GM18907 (cell line): ENCODE measurements at regions not wholly inside any gene's neighbourhood (a gene's known extent, or its start where the extent isn't known, plus 50 kb on each side); places are given as distances from the start of the nearest gene placed in this dataset.
"Not testable (repeated sequence)": the region's sequence is repeated elsewhere in the genome, so short reads cannot be mapped to it uniquely, and the experiment has no call there.

Experiments
- ATAC-seq: cut with Tn5 transposase; IDR thresholded peaks from one replicate; pipeline ENCODE4 v1.9.1; 2021; ENCODE audit warnings: mild to moderate bottlenecking, moderate library complexity; ENCODE audit not compliant: unreplicated experiment

DNA sequence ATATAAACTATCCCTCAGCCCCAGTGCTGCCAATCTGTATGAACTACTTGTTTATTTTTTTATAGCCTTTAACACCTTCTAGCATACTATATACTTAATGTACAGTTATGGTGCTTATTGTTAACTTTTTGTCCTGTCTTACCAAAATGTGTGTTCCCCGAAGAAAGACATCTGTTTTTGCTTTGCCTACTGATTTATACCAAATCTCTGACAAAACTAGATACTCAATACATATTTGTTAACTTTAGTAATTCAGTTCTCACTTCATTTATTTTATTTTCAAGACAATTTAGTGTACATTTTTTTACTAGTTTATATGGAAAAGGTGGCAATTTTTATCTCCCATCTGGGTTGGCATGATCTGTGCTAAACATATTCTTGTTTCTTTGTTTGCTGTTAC, 824.3 kb upstream of the ATXN8OS start:
- no peak for ATAC-seq

DNA sequence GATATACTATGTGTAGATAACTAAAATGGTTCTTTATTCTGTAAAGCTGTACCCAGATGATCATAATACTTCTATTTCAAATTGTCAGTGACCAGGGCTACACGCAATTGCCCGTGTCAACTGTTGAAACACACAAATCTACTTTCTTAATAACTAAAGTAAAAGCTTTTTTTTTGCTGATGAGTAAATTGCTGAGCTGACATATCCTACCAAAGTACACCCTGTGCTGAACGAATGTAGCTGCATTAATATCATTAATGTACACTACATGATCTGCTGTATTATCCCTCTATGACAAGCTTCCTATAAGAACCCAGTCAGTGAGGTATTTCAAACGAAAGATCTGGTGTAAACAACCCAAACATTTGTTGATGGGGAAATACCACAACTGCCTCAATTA, 827.2 kb upstream of the ATXN8OS start:
- no peak for ATAC-seq

DNA sequence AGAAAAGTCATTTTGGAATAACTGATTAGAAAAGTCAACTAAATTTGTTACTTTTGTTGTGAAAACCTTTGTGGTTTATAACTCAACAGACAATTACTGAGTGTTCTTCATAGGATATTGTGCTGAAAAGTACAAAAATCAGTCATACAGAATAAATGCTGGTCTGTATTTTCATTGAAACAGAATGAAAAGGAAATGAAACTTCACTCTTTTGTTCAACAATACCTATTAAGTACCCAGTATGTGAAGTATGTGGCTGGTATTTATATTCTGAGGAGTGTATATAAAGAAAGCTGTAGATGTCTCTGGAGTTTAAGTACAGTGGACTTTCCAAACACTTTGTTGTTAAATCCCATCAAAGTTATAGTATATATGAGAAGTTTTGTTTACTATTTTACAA, 828.4 kb upstream of the ATXN8OS start:
- ATAC-seq = no peak

DNA sequence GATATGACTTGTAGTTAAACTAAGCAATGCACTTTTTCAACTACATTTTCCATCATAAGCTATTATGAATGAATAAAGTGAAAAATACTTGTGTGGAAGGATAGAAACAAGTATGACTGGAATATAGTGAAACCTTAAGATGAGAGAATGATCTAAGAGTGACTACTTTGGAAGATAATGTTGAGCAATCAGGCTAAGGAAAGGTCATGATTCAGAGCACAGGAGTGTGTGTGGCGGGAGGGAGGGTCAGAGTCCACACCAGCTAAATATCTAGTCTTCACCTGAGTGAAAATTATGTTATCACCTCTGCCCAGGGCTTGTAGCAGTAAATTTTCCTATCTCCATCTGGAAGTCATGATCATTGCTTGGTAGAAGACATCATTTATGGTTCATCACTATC, 833.4 kb upstream of the ATXN8OS start:
- no peak for ATAC-seq

DNA sequence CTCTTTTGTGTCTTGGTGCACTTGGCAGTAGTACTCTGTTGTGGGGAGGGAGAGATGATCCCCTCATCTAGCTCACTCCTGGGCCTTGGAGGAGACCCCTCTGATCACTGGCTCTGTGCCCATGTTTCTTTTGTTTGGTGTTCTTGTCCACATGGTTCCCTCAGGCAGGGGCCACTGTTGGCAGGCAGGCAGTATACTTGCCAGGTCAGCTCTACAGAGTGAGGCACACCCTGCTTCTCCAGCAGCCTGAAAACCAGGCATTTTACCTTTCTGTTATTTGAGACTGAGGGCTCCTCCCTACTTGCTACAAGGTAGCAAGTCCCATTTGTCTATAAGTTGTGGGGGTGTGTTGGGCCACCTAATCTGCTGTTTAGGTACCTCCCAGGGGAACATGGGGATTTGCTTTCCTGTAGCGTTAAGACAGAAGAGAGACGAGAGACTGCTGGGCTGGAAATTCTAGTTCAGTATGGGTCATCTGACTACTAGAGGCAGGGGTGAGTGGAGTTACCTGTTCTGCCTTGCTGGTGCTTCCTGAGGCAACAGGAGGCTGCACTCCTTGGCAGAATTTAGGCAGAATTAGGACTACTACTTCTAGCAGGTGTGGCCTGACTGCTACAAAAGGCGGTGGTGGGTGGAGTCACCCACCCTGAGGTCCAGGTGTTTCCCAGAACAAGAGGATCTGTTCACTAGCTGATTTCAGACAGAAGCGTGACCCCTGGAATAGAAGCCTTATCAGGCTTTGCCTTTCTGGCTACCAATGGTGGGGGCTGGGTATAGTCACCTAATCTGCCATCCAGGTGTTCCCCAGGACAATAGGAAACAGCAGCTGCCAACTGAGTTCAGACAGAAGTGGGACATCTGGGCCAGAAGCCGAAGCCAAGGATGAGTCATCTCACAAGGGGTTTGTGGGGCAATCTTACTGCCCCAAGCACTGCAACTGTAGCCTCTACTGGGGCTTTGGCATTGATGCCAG, 843.0 kb upstream of the ATXN8OS start:
- ATAC-seq = no peak

DNA sequence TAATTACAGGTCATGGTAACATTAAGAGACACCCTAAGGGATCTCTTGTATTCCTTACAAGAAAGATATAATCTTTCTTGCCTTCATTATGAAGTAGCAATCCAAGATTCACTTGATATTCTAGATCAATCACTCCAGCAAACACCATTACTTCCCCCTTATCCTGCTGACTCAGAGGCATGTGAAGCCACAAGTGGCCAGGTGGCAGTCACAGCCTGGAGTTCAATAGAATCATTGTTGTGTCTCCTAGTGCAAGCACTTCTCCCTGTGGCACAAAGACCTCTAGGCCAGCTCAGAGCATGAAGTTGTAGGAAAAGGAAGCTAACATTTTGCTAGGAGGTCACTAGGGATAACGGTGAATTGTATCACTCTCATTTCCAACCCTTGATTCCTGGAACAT, 864.3 kb upstream of the ATXN8OS start:
- ATAC-seq = no peak

DNA sequence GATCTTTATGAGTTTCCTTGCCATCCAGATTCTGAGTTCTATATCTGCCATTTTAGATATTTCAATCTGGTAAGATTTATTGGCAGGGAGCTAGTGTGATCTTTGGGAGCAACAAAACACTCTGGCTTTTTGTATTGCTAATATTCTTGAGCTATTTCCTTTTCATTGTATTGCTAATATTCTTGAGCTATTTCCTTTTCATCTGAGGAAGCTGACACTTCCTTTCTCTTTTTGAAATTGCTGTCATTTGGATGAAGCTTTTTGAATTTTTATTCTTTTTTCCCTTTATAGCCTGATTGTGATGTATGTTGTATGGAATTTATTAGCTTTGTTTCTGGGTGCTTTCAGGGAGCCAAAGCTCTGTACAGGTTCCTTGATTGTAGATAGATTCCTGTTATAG, 873.5 kb upstream of the ATXN8OS start:
- ATAC-seq = no peak

DNA sequence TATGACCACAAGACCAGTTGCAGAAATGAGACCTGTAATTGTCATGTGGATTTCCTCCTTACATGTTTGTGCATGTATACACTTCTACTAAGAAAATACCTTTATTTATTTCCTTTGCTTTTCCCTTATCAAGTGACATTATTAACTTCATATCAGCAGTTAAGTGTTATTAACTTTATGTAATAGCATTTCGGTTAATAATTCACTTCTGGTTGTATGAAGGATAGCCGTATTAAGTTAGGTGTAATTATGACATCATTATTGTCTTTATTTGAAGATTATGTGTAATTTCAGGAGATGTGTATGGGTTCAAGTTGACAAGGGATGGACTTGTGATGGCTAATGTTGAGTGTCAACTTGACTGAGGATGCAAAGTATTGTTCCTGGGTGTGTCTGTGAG, 881.2 kb upstream of the ATXN8OS start:
- no peak for ATAC-seq

DNA sequence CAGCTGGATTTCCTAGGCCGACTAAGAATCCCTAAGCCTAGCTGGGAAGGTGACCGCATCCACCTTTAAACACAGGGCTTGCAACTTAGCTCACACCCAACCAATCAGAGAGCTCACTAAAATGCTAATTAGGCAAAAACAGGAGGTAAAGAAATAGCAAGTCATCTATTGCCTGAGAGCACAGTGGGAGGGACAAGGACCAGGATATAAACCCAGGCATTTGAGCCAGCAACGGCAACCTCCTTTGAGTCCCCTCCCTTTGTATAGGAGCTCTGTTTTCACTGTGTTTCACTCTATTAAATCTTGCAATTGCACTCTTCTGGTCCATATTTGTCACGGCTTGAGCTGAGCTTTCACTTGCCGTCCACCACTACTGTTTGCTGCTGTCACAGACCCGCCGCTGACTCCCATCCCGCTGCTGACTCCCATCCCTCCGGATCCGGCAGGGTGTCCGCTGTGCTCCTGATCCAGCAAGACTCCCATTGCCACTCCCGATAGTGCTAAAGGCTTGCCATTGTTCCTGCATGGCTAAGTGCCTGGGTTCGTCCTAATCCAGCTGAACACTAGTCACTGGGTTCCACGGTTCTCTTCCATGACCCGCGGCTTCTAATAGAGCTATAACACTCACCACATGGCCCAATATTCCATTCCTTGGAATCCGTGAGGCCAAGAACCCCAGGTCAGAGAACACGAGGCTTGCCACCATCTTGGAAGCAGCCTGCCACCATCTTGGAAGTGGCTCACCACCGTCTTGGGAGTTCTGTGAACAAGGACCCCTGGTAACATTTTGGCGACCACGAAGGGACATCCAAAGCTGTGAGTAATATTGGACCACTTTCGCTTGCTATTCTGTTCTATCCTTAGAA, 885.8 kb upstream of the ATXN8OS start:
- not testable (repeated sequence) for ATAC-seq

DNA sequence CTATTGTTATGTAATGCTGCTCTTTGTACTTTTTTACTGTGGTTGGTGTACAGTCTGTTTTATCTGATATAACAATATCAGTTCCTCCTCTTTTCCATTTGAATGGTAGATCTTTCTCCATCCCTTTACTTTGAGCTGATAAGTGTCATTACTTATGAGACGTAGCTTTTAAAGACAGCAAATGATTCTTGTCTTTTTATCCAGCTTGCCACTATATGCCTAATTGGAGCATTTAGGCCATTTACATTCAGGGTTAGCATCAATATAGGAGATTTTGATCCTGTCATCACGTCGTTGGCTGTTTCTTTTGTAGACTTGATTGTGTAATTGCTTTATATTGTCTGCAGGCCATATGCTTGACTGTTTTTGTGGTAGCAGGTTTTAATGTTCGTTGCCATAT, 894.2 kb upstream of the ATXN8OS start:
- ATAC-seq = no peak

DNA sequence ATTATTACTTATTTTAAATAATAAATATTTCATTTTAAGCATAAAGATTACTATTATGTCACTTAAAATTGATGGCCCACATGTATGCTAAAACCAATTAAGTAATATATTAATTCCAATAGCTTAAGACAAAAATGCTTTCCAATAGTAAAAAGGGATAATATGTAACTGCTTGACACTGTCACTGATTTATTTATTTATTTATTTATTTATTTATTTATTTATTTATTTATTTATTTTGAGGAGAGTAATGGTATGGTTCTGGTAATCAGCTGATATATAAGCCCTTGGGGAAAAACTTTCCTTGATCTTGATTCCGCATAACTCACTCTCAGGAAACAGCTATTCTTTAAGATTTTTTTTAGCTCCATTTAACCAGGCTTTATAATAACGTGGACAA, 903.0 kb upstream of the ATXN8OS start:
- no peak for ATAC-seq

DNA sequence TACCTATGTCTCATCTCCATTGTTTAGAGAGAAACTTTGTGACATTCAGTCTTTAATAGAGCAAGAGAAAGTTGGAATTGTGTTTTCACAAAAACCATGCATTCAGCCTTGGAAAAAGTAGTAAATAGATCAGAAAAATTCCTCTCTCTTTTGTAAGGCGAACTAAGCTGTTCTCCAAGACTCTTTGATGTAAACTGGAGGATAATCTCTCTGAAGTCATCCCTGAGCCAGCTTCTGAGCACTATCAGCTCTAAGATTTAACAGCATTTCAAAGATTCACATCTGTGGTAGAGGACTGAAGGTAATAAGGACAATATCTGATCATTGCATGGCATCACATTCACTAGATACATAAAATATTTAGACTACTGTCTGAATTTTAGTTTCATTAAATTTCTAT, 904.6 kb upstream of the ATXN8OS start:
- no peak for ATAC-seq

DNA sequence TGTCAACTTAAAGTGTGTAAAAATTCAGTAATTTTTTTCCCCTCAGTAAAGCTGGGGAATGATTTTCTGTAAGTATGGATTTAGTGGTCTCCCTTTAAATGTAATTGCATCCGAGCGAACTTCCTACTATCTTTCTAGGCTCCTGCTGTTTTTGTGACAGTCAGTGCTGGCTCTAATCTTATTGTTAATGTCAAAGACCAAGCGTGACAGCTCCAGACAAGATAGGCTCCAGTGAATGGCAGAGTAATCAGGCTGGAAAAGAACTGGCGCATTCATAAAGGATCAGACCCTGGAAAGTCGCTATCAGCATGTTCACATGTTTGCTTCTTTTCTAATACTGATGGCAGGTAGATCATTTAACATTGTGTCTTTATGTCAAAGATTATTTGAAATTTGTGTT, 908.0 kb upstream of the ATXN8OS start:
- no peak for ATAC-seq

DNA sequence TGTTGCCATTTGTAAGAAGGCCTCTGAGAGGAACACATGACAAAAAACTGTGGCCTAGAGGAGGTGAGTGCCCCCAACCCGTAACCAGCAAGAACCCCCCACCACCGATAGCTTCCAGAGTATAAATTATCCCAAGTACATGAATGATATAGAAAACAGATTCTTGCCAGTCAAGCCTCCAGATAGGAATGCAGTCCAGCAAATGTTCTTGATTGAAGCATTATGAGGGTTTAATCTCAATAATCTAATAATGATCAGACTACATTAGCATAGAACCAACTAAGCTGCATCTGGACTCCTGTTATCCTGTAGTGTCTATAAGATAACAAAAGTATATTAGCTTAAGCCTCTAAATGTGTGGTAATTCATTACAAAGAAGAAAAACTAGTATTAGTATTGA, 908.9 kb upstream of the ATXN8OS start:
- ATAC-seq = no peak

DNA sequence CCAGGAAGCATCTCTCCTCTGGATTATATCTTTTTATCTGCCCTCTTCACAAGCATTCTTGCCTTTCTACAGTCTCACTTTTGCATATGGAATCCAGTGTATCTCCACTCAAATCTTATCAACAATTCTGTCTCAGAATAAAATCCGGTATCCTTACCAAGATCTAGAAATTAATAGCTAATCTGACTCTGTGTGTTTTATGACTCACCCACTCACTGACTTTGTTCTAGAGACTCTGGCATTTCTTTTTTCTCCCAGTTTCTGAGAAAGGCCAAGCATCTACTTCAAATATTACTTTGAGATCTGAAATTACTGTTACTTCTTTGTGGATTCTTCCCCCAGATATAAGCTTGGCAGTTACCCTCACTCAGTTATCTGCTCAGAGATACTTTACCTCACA, 913.5 kb upstream of the ATXN8OS start:
- ATAC-seq = no peak

DNA sequence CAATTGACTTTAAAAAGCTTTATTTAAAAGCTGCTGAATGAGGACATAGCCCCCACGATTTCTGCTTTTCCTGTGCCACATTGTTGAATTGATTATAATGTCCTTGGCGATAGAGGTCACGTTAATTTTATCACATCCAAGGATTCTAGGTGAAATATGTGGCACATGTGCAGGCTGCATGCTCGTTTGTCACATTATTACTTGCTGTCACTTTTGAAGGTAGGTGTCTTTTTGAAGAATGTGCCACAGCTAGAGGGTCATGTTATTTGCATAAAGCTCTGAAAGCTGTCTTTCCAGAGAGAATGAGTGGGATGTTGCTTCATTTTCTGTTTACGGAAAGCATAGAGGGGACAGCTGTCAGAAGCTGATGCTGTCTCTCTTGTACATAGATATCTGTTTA, 927.6 kb upstream of the ATXN8OS start:
- ATAC-seq = no peak

DNA sequence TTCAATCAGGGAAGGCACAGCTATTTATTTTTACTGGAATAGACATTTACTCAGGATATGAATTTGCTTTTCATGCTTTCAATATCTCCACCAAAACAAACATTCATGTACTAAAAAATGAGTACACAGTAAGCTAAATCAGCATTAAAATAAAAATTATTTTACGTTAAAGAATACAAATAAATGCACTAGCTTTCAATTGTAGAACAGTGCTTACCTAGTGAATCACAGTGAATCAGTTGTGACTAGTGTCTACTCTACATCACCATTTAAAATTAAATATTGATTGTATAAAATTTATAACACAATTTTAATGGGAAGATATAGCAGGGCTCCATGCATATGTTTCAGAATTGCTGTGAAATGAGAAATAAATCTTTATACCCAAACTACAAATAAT, 929.6 kb upstream of the ATXN8OS start:
- ATAC-seq = no peak

DNA sequence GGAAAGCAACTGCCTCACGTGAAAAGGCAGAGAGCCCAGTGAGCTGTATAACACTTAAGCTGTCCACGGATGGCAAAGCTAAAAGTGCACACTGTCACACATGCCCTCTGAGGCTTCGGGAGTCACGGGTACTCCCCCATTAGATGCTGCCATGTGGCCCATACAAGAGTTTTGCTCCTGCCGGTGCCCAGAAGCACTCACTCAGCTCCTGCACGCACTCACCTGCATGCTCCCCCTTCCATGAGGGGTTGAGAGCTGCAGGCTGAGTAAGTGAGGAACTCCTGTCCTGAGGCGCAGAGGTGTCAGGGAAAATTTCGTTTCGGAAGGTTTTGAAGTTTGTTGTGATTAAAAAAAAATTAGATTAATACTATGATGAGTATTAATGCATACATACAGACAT, 939.2 kb upstream of the ATXN8OS start:
- ATAC-seq = no peak

DNA sequence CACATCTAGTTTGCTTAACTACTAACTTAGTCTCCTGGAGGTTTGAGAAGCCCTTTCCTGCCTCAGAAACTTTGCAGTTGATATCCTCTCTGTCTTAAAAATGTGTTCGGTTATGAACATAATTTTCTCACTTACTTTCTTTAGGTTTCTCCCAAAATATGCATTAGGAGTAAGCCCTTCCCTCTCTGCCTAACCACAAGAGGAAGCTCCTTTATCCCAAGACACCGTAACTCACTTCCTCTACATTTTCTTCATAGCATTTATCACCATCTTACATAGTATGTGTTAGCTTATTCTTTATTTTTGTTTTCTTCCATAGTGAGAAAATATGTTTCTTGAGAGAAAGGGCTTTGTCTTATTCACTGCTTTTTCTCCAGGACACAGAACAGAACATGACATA, 952.5 kb upstream of the ATXN8OS start:
- ATAC-seq = no peak

DNA sequence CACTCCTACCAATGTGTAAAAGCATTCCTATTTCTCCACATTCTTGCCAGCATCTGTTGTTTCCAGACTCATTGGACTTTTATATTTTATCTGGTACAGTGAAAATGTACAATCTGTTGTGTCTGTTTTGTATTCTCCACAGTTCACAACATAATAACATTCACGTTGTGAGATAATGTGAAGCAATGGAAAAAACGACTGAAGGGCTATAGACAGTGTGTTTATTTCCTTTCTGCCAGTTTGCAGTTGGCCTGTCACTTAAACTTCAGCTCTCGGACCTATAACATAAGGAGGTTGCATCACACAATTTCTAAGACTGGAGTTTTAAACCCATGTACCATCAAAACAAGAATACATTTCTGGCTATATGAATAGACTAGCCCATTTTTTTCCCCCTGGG, 965.5 kb upstream of the ATXN8OS start:
- ATAC-seq = no peak

DNA sequence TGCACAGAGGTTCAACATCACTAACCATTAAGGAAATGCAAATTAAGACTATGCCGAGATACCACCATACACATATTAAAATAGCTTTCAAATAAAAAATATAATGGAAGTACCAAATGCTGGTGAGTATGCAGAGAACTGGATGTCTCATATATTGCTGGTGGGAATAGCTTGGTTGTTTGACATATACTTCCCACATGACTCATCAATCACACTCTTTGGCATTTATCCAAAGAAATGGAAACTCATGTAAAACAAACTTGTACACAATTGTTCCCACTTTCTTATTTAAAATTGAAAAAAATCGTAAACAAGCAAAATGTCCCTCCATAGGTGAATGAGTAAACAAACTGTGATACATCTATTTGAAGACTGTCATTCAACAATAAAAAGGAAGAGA, 982.6 kb upstream of the ATXN8OS start:
- ATAC-seq = no peak

DNA sequence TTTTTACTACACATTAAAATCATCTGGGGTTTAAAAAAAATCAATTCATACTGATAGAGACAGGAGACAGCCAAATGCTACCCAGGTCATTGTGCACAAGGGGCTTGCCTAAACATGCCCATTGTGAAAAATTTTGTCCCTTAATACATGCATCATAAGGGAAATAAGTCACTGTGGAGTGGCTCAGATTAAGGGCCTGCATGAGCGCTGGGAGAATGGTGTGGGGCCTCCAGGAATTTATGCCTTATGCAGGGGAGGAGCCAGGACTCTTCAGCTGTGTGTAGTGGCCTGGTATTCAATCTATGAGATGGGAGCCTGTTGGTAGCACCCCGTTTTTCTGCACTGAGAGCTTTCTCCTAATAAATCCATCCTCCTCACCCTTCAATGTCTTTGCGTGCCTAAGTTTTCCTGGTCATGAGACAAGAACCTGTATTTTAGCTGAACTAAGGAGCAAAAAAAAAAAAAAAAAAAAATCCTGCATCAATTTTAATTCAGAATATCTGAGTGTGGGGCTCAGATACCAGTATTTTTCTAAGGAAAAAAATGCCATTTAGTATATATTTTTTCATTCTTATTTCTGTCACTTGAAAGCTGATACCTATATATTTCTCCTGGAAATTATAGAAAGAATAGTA, 997.6 kb upstream of the ATXN8OS start:
- ATAC-seq = no peak
